Activated T-helper 2 cell treated with anti-CD3 and anti-CD28 coated beads, Interferon-gamma antibody, Interleukin-2, Interleukin-4, amounts not matched to agents 10 μg/mL and 5 μg/mL and 100 μg/mL, durations not matched to agents 14 hours and 24 hours and 36 hours (primary cell): ENCODE measurements at regions not wholly inside any gene's neighbourhood (a gene's known extent, or its start where the extent isn't known, plus 50 kb on each side); places are given as distances from the start of the nearest gene placed in this dataset.

ENCODE experiments used
- DNase-seq: peaks from one replicate; pipeline ENCODE4 v3.0.0; 2021; ENCODE audit warnings: low spot score
- H3K27ac Mint-ChIP-seq: one replicate; pipeline ENCODE4 v1.8.0; 2021; ENCODE audit warnings: mixed read lengths
- H3K27me3 Mint-ChIP-seq: one replicate; pipeline ENCODE4 v1.8.0; 2021; ENCODE audit warnings: low read depth, mixed read lengths
- H3K36me3 Mint-ChIP-seq: one replicate; pipeline ENCODE4 v1.8.0; 2021; ENCODE audit warnings: low read depth, mixed read lengths
- H3K4me1 Mint-ChIP-seq: one replicate; pipeline ENCODE4 v1.8.0; 2021; ENCODE audit warnings: low read depth, mixed read lengths
- H3K4me3 Mint-ChIP-seq: one replicate; pipeline ENCODE4 v1.8.0; 2021; ENCODE audit warnings: low read depth, mild to moderate bottlenecking, moderate library complexity, mixed read lengths
- H3K9me3 Mint-ChIP-seq: one replicate; pipeline ENCODE4 v1.8.0; 2021; ENCODE audit warnings: mixed read lengths
- intact Hi-C: fragments of 100-400 bp; cut with micrococcal nuclease; formaldehyde crosslinking; loops from one replicate; pipeline ENCODE4 v1.15.1; 2023

GRCh38 chr3:117252651-117253050, 543.1 kb downstream of the TUSC7 start:
- H3K27me3 Mint-ChIP-seq = no peaks in the 10 kb centered on the region
- H3K27ac Mint-ChIP-seq = no peak overlapping the region
- DNase-seq = no peak
- H3K4me3 Mint-ChIP-seq = no peak overlapping the region
- H3K9me3 Mint-ChIP-seq = peaks cover 3% of the 10 kb centered on the region
- intact Hi-C loops = no loop called here
- H3K36me3 Mint-ChIP-seq = no peaks in the 10 kb centered on the region
- no peaks in the 10 kb centered on the region for H3K4me1 Mint-ChIP-seq

- peaks cover 3% of the 10 kb centered on the region for H3K9me3 Mint-ChIP-seq
- DNase-seq = no peak
- no peak overlapping the region for H3K27ac Mint-ChIP-seq
- H3K27me3 Mint-ChIP-seq = no peaks in the 10 kb centered on the region
- no peaks in the 10 kb centered on the region for H3K4me1 Mint-ChIP-seq
- intact Hi-C loops = no loop called here
- no peak overlapping the region for H3K4me3 Mint-ChIP-seq
- no peaks in the 10 kb centered on the region for H3K36me3 Mint-ChIP-seq
These were observed 544.1 kb downstream of the TUSC7 start for GRCh38 chr3:117253636-117254035.

GRCh38 chr3:117254985-117255384, 545.4 kb downstream of the TUSC7 start:
- no peak for DNase-seq
- Mint-ChIP-seq H3K27ac (no peak overlapping the region), H3K4me3 (no peak overlapping the region), H3K9me3 (peaks cover 3% of the 10 kb centered on the region), H3K27me3 (no peaks in the 10 kb centered on the region), H3K4me1 (no peaks in the 10 kb centered on the region), H3K36me3 (no peaks in the 10 kb centered on the region)
- intact Hi-C loops = no loop called here

GRCh38 chr3:117255736-117256135, 546.2 kb downstream of the TUSC7 start:
- Mint-ChIP-seq H3K4me1 (no peaks in the 10 kb centered on the region), H3K4me3 (no peak overlapping the region), H3K36me3 (no peaks in the 10 kb centered on the region), H3K27ac (no peak overlapping the region), H3K9me3 (peaks cover 3% of the 10 kb centered on the region), H3K27me3 (no peaks in the 10 kb centered on the region)
- intact Hi-C loops = no loop called here
- DNase-seq = no peak

- no peaks in the 10 kb centered on the region for H3K27me3 Mint-ChIP-seq
These were observed 552.4 kb downstream of the TUSC7 start for GRCh38 chr3:117261983-117262421.

GRCh38 chr3:117263270-117263669, 553.7 kb downstream of the TUSC7 start:
- H3K36me3 Mint-ChIP-seq = no peaks in the 10 kb centered on the region
- H3K4me3 Mint-ChIP-seq = no peak overlapping the region
- intact Hi-C loops = no loop called here
- no peak overlapping the region for H3K27ac Mint-ChIP-seq
- DNase-seq = no peak
- no peaks in the 10 kb centered on the region for H3K4me1 Mint-ChIP-seq
- no peaks in the 10 kb centered on the region for H3K27me3 Mint-ChIP-seq
- no peaks in the 10 kb centered on the region for H3K9me3 Mint-ChIP-seq

More at GRCh38 chr3:117261983-117262421, 552.4 kb downstream of the TUSC7 start:
- Mint-ChIP-seq H3K4me1 (no peaks in the 10 kb centered on the region), H3K4me3 (no peak overlapping the region), H3K27ac (no peak overlapping the region), H3K9me3 (no peaks in the 10 kb centered on the region), H3K36me3 (no peaks in the 10 kb centered on the region)
- intact Hi-C loops = no loop called here
- DNase-seq = no peak

- no peak for DNase-seq
- H3K27me3 Mint-ChIP-seq = no peaks in the 10 kb centered on the region
- no peaks in the 10 kb centered on the region for H3K9me3 Mint-ChIP-seq
- intact Hi-C loops = no loop called here
- no peaks in the 10 kb centered on the region for H3K36me3 Mint-ChIP-seq
- H3K4me1 Mint-ChIP-seq = no peaks in the 10 kb centered on the region
- no peak overlapping the region for H3K27ac Mint-ChIP-seq
- H3K4me3 Mint-ChIP-seq = no peak overlapping the region
These were observed 554.2 kb downstream of the TUSC7 start for GRCh38 chr3:117263745-117264144.

GRCh38 chr3:117264204-117264994, 554.8 kb downstream of the TUSC7 start:
- H3K4me1 Mint-ChIP-seq = no peaks in the 10 kb centered on the region
- no peaks in the 10 kb centered on the region for H3K36me3 Mint-ChIP-seq
- no peak overlapping the region for H3K4me3 Mint-ChIP-seq
- intact Hi-C loops = no loop called here
- DNase-seq = no peak
- no peaks in the 10 kb centered on the region for H3K27me3 Mint-ChIP-seq
- H3K9me3 Mint-ChIP-seq = no peaks in the 10 kb centered on the region
- H3K27ac Mint-ChIP-seq = no peak overlapping the region

- intact Hi-C loops = no loop called here
- Mint-ChIP-seq H3K36me3 (no peaks in the 10 kb centered on the region), H3K4me1 (no peaks in the 10 kb centered on the region), H3K9me3 (no peaks in the 10 kb centered on the region), H3K4me3 (no peak overlapping the region), H3K27me3 (no peaks in the 10 kb centered on the region), H3K27ac (no peak overlapping the region)
- no peak for DNase-seq
These were observed 557.2 kb downstream of the TUSC7 start for GRCh38 chr3:117266806-117267205.

- no peak for DNase-seq
- H3K36me3 Mint-ChIP-seq = no peaks in the 10 kb centered on the region
- no peaks in the 10 kb centered on the region for H3K9me3 Mint-ChIP-seq
These were observed 558.7 kb downstream of the TUSC7 start for GRCh38 chr3:117268318-117268717.

GRCh38 chr3:117272274-117272673, 562.7 kb downstream of the TUSC7 start:
- Mint-ChIP-seq H3K4me3 (no peak overlapping the region), H3K36me3 (no peaks in the 10 kb centered on the region), H3K9me3 (no peaks in the 10 kb centered on the region), H3K27ac (no peak overlapping the region), H3K4me1 (no peaks in the 10 kb centered on the region), H3K27me3 (no peaks in the 10 kb centered on the region)
- intact Hi-C loops = no loop called here
- DNase-seq = no peak

More at GRCh38 chr3:117268318-117268717, 558.7 kb downstream of the TUSC7 start:
- Mint-ChIP-seq H3K4me3 (no peak overlapping the region), H3K27me3 (no peaks in the 10 kb centered on the region), H3K27ac (no peak overlapping the region), H3K4me1 (no peaks in the 10 kb centered on the region)
- intact Hi-C loops = no loop called here

GRCh38 chr3:117272876-117273523, 563.4 kb downstream of the TUSC7 start:
- no peak for DNase-seq
- H3K4me3 Mint-ChIP-seq = no peak overlapping the region
- intact Hi-C loops = no loop called here
- no peaks in the 10 kb centered on the region for H3K4me1 Mint-ChIP-seq
- no peak overlapping the region for H3K27ac Mint-ChIP-seq
- H3K9me3 Mint-ChIP-seq = no peaks in the 10 kb centered on the region
- no peaks in the 10 kb centered on the region for H3K27me3 Mint-ChIP-seq
- no peaks in the 10 kb centered on the region for H3K36me3 Mint-ChIP-seq

- Mint-ChIP-seq H3K4me1 (no peaks in the 10 kb centered on the region), H3K9me3 (no peaks in the 10 kb centered on the region), H3K27me3 (no peaks in the 10 kb centered on the region), H3K36me3 (no peaks in the 10 kb centered on the region), H3K27ac (no peak overlapping the region), H3K4me3 (no peak overlapping the region)
- DNase-seq = no peak
- intact Hi-C loops = no loop called here
These were observed 568.2 kb downstream of the TUSC7 start for GRCh38 chr3:117277816-117278215.
